AG09319 (cell line): ENCODE measurements at regions not wholly inside any gene's neighbourhood (a gene's known extent, or its start where the extent isn't known, plus 50 kb on each side); places are given as distances from the start of the nearest gene placed in this dataset.

Experiments used
- DNase-seq: peaks from one replicate; pipeline ENCODE4 v3.0.0-alpha.2; 2010; ENCODE audit warnings: low read depth; ENCODE audit errors: extremely low read depth
- TF ChIP-seq, protein P1 (sequence below): IDR thresholded peaks from 2 replicates; pipeline ENCODE4 v1.5.1; 2011; ENCODE audit warnings: low read depth, mild to moderate bottlenecking, inconsistent platforms, low read length, moderate library complexity

DNA sequence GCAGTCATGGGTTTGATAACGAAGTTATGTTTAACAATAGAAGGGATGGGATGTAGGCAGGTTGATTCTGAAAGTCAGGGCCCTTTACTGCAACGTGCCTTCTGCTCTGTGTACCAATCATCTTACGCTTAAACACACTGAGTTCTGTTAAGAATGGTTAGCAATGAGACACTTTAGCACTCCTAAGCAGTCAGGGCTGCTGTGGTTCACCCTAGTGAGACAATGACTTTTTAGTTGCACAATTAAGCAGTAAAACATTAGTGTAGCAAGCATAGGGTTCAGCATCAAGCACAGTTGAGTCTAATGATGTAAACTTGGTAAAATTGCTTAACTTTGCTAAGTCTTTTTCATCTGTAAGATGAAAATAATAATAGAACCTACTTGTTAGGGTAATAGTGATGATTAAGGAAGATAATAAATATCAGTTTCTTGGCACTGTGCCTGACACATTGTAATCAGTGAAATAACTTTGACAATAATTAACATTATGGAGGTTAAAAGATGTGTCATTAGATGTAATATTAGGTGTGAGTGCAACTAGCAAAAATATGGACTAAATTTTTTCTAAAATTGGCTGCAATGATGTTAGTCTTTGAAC, 484.2 kb upstream of the THBS1 start:
- TF ChIP-seq, protein P1, sequence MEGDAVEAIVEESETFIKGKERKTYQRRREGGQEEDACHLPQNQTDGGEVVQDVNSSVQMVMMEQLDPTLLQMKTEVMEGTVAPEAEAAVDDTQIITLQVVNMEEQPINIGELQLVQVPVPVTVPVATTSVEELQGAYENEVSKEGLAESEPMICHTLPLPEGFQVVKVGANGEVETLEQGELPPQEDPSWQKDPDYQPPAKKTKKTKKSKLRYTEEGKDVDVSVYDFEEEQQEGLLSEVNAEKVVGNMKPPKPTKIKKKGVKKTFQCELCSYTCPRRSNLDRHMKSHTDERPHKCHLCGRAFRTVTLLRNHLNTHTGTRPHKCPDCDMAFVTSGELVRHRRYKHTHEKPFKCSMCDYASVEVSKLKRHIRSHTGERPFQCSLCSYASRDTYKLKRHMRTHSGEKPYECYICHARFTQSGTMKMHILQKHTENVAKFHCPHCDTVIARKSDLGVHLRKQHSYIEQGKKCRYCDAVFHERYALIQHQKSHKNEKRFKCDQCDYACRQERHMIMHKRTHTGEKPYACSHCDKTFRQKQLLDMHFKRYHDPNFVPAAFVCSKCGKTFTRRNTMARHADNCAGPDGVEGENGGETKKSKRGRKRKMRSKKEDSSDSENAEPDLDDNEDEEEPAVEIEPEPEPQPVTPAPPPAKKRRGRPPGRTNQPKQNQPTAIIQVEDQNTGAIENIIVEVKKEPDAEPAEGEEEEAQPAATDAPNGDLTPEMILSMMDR: no peak

DNA sequence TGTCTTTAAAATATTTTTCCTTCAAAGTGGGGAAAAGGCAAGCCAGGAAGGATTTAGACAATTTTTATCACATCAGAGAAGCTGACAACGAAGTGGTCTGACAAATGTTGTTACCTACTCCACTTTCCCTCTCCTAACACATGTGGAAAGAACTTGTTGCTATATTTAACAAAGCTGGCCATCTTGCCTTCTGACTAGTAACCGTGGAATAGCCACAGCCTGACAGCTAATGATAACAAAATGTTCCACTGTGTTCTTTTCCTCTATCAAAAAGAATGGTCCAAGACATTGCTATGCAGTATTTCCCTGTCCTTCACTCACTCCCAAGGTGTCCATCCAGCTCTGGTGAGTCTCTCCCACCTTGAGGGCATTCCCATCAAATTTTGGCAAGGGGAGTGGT, 481.4 kb upstream of the THBS1 start:
- DNase-seq: no peak

More for the DNA sequence above, 484.2 kb upstream of the THBS1 start:
- DNase-seq: no peak

DNA sequence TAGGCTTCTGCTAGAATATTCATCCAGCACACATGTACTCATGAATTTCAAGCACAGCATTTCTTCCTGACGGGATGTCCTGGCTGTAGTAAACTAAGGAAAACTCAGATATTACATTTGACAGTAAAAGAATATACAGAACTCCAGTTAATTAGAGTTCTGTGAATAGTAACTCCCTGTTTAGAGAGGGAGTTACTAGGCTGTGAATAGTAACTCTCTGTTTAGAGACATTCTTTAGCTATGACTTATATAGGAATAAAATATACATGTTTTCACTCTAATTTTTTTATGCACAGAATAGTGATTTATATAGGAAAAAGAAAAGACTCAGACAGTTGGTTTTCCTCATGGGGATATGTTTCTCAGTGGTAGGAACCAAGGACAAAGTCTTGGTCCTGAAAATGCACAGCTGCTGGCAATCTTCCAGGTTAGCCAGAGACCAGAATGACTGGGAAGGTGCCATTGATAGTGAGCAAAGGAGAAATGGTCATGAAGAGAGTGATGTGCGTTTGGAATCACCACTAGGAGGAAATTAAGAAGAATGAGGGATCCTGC, 480.7 kb upstream of the THBS1 start:
- TF ChIP-seq, protein P1: no peak
- no peak for DNase-seq

More for the DNA sequence above, 481.4 kb upstream of the THBS1 start:
- TF ChIP-seq, protein P1: no peak

DNA sequence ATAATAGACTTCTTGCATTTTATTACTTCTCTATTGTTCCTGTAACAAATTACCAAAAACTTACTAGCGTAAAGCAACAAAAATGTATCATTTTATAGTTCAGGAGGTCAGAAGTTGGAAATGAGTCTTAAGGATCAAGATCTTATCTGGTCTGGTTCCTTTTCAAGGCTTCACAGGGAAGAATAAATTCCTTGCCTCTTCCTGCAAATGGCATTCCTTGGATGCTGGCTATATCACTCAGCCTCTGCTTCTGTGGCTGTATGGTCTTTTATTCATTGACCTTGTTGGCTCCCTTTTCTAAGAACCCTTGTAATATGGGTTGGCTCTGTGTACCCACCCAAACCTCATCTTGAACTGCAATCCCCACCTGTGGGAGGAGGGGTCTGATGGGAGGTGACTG, 478.4 kb upstream of the THBS1 start:
- TF ChIP-seq, protein P1: no peak
- DNase-seq: no peak

DNA sequence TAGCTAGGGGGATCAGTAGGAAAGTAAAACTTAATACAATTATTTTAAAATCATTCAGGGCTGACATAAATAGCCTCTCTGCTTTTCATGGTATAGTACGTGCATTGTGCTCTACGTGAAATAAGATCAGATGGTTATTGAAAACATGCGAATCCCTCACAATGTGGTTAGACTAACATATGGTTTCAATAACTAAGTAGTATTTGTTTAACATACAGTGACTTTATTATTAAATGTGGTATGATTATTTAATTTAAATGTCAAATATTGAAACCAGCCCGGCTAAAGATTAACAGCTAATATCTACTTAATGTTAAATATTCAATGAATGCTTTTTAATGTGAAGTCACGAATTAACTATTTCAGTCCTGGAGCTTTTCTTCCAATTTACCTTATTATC, 473.9 kb upstream of the THBS1 start:
- TF ChIP-seq, protein P1: no peak
- DNase-seq: no peak

DNA sequence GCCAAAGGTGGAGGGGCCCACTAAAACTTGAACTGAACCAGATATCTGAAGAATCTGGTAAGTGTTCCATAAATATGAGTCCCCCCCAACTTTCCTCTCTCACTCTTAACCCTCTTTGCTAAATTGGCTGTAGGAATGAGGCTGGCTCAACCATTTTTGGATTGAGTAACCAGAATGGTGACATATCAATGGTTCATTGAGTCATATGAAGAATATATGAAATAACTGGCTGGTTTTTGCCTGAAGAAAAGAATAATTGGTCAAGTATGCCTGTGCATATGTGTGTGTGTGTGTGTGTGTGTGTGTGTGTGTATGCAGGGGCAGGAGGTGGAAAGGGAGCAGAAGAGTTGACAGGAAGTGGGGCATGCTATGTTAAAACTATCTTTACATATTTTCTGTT, 472.9 kb upstream of the THBS1 start:
- DNase-seq: no peak
- TF ChIP-seq, protein P1: no peak

DNA sequence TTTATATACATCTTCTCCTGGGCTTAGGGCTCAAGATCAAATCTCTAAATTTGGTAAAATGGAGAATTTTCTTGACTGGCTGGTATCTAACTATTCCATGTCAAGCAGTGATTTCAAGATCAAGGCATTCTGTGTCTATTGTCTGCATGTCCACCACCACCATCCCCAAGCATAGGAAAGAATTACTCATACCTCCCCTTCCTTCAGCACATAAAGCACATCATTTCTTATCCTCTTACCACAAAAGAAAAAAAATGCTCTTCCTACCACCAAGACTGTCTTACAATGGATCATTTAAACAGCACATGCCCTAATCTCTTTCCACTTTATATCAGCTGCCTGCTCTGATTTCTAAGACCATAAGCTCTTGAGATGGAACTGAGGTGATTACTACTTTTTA, 470.5 kb upstream of the THBS1 start:
- DNase-seq: no peak
- TF ChIP-seq, protein P1: no peak
